ENCODE measurements at regions not wholly inside any gene's neighbourhood (a gene's known extent, or its start where the extent isn't known, plus 50 kb on each side); places are given as distances from the start of the nearest gene placed in this dataset.

DNA sequence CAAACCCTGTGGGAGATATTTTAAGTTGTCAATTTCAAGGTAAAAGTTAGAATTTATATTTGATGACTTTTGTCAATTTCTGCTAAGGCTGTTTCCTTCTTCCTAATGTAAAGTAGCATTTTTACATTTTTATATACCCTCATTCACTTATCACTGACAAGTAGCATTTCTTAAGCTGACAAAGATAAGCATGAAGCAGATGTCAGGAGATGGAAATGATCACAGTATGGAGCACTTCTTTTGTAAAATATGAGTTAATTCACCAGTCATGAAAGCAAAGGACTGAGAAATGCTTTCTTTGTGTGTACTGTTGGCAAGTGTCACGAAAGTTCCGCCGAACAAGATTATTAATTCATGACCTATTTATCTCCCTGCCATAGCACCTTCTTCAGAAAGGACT, 503.9 kb downstream of the DNAJB9 start:
- H3K36me3 ChIP-seq (ENCODE audit: control insufficient read depth in 1 of 2, insufficient read depth in 2 of 2, low read length in 1 of 2), result no peaks in the 10 kb centered on the region
- no peak for ATAC-seq (ENCODE audit: low FRiP score)
- H3K4me3 ChIP-seq (ENCODE audit: low read length in 2 of 2), result no peak overlapping the region
- H3K9me3 ChIP-seq (ENCODE audit: control insufficient read depth, low read length), result peaks cover 1% of the 10 kb centered on the region
- intact Hi-C loops (cut with DNase I), result no loop called here
- no peaks in the 10 kb centered on the region for H3K27me3 ChIP-seq (ENCODE audit: control insufficient read depth in 1 of 2, insufficient read depth in 2 of 2, low read length in 1 of 2)
- DNase-seq, result no peak
- no peaks in the 10 kb centered on the region for H3K4me1 ChIP-seq (ENCODE audit: control insufficient read depth in 1 of 2, insufficient read depth in 2 of 2, low read length in 2 of 2)
- no peak overlapping the region for H3K27ac ChIP-seq (ENCODE audit: low read depth in 1 of 2, low read length in 2 of 2)
- WGBS, 2 donors, result 69 to 86% methylated on average over 3 of the region's 3 CpGs

DNA sequence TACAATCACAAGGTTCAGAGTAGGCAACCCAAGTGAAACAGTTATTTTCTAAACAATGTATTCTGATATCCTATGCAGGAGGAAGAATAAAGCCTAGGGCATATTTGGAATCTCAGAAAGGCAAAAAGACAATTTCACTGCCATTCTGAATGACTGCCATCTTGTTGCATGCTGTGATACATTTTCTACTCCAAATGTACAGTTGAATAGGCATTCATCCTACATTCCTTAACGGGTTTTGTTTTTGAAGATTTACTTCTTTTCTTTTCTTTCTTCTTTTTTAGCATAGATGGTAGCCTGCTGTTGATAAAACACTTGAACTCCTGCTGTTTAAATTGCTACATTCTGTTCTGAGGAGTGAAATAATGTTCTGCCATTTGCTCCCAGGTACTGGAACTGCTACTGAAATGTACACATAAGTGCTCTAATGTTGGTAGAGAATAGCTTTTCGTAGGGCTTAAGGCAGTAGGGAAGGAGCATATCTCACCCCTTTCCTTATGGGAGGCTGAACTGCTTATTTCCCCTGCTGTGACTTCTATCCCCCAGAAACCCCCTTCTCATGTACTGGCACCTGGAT, 506.8 kb downstream of the DNAJB9 start:
- ATAC-seq (ENCODE audit: low FRiP score), result no peak
- Histone ChIP-seq H3K4me3 (ENCODE audit: low read length in 2 of 2) (no peak overlapping the region), H3K9me3 (ENCODE audit: control insufficient read depth, low read length) (no peaks in the 10 kb centered on the region), H3K36me3 (ENCODE audit: control insufficient read depth in 1 of 2, insufficient read depth in 2 of 2, low read length in 1 of 2) (no peaks in the 10 kb centered on the region), H3K27me3 (ENCODE audit: control insufficient read depth in 1 of 2, insufficient read depth in 2 of 2, low read length in 1 of 2) (no peaks in the 10 kb centered on the region), H3K27ac (ENCODE audit: low read depth in 1 of 2, low read length in 2 of 2) (no peak overlapping the region), H3K4me1 (ENCODE audit: control insufficient read depth in 1 of 2, insufficient read depth in 2 of 2, low read length in 2 of 2) (no peaks in the 10 kb centered on the region)
- WGBS, 2 donors, result 79 to 80% methylated on average over 2 of the region's 2 CpGs
- DNase-seq, result no peak
- intact Hi-C loops (cut with DNase I), result no loop called here

- Histone ChIP-seq H3K36me3 (ENCODE audit: control insufficient read depth in 1 of 2, insufficient read depth in 2 of 2, low read length in 1 of 2) (no peaks in the 10 kb centered on the region), H3K4me1 (ENCODE audit: control insufficient read depth in 1 of 2, insufficient read depth in 2 of 2, low read length in 2 of 2) (no peaks in the 10 kb centered on the region), H3K27ac (ENCODE audit: low read depth in 1 of 2, low read length in 2 of 2) (no peak overlapping the region), H3K27me3 (ENCODE audit: control insufficient read depth in 1 of 2, insufficient read depth in 2 of 2, low read length in 1 of 2) (no peaks in the 10 kb centered on the region), H3K9me3 (ENCODE audit: control insufficient read depth, low read length) (no peaks in the 10 kb centered on the region), H3K4me3 (ENCODE audit: low read length in 2 of 2) (no peak overlapping the region)
- no peak for DNase-seq
- no peak for ATAC-seq (ENCODE audit: low FRiP score)
- intact Hi-C loops (cut with DNase I), result no loop called here
- 85 to 91% methylated on average over 1 of the region's 1 CpG for WGBS, 2 donors
These were observed 521.4 kb downstream of the DNAJB9 start for GRCh38 chr7:109091042-109091441.

DNA sequence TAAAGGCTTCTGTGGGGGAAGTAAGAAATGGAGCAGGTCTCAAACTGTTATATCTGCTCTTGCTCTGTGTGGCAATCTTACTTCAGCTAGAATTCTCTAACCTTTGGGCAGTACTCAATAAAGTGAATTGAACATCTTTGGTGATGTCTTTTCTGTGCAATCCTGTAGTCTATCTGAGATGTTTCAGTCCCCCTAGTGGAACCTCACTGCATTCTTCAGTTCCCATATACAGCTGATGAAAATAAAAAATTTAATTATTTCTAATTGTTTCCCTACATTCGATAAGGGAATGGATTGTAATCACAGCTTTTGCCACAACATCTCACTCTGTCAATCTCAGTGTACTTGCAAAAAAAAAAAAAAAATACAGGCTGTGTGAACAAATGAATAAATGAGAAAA, 522.6 kb downstream of the DNAJB9 start:
- intact Hi-C loops (cut with DNase I), result no loop called here
- H3K9me3 ChIP-seq (ENCODE audit: control insufficient read depth, low read length), result no peaks in the 10 kb centered on the region
- DNase-seq, result no peak
- no peaks in the 10 kb centered on the region for H3K4me1 ChIP-seq (ENCODE audit: control insufficient read depth in 1 of 2, insufficient read depth in 2 of 2, low read length in 2 of 2)
- H3K27me3 ChIP-seq (ENCODE audit: control insufficient read depth in 1 of 2, insufficient read depth in 2 of 2, low read length in 1 of 2), result no peaks in the 10 kb centered on the region
- no peak for ATAC-seq (ENCODE audit: low FRiP score)
- 84 to 86% methylated on average over 1 of the region's 1 CpG for WGBS, 2 donors
- no peak overlapping the region for H3K4me3 ChIP-seq (ENCODE audit: low read length in 2 of 2)
- H3K27ac ChIP-seq (ENCODE audit: low read depth in 1 of 2, low read length in 2 of 2), result no peak overlapping the region
- no peaks in the 10 kb centered on the region for H3K36me3 ChIP-seq (ENCODE audit: control insufficient read depth in 1 of 2, insufficient read depth in 2 of 2, low read length in 1 of 2)

GRCh38 chr7:109101332-109101731, 531.7 kb downstream of the DNAJB9 start:
- Histone ChIP-seq H3K4me3 (ENCODE audit: low read length in 2 of 2) (no peak overlapping the region), H3K4me1 (ENCODE audit: control insufficient read depth in 1 of 2, insufficient read depth in 2 of 2, low read length in 2 of 2) (no peaks in the 10 kb centered on the region), H3K27me3 (ENCODE audit: control insufficient read depth in 1 of 2, insufficient read depth in 2 of 2, low read length in 1 of 2) (no peaks in the 10 kb centered on the region), H3K9me3 (ENCODE audit: control insufficient read depth, low read length) (no peaks in the 10 kb centered on the region), H3K36me3 (ENCODE audit: control insufficient read depth in 1 of 2, insufficient read depth in 2 of 2, low read length in 1 of 2) (no peaks in the 10 kb centered on the region), H3K27ac (ENCODE audit: low read depth in 1 of 2, low read length in 2 of 2) (no peak overlapping the region)
- DNase-seq (no peak), ATAC-seq (ENCODE audit: low FRiP score) (no peak)
- WGBS, 2 donors, result 93 to 97% methylated on average over 1 of the region's 1 CpG
- intact Hi-C loops (cut with DNase I), result no loop called here

DNA sequence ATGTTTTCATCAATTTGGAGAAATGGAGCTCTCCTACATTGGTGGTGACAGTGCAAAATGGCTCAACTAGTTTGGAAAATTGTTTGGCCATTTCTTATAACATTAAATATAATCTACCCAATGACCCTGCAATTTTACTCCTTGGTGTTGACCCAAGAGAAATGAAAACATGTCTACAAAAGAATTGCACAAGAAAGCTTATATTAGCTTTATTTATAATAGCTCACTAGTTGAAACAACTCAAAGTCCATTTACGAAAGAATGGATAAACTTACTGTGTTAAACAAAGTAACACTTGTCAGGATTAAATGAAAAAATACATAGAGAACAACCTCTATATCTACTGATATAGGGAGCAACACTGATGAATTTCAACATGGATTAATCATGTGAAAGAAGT, 539.9 kb downstream of the DNAJB9 start:
- H3K27ac ChIP-seq (ENCODE audit: low read depth in 1 of 2, low read length in 2 of 2), result no peak overlapping the region
- H3K9me3 ChIP-seq (ENCODE audit: control insufficient read depth, low read length), result no peaks in the 10 kb centered on the region
- intact Hi-C loops (cut with DNase I), result no loop called here
- WGBS, 2 donors, result 28 to 30% methylated on average over 1 of the region's 1 CpG
- ATAC-seq (ENCODE audit: low FRiP score) (no peak), DNase-seq (no peak)
- H3K4me1 ChIP-seq (ENCODE audit: control insufficient read depth in 1 of 2, insufficient read depth in 2 of 2, low read length in 2 of 2), result no peaks in the 10 kb centered on the region
- no peak overlapping the region for H3K4me3 ChIP-seq (ENCODE audit: low read length in 2 of 2)
- no peaks in the 10 kb centered on the region for H3K27me3 ChIP-seq (ENCODE audit: control insufficient read depth in 1 of 2, insufficient read depth in 2 of 2, low read length in 1 of 2)
- no peaks in the 10 kb centered on the region for H3K36me3 ChIP-seq (ENCODE audit: control insufficient read depth in 1 of 2, insufficient read depth in 2 of 2, low read length in 1 of 2)

DNA sequence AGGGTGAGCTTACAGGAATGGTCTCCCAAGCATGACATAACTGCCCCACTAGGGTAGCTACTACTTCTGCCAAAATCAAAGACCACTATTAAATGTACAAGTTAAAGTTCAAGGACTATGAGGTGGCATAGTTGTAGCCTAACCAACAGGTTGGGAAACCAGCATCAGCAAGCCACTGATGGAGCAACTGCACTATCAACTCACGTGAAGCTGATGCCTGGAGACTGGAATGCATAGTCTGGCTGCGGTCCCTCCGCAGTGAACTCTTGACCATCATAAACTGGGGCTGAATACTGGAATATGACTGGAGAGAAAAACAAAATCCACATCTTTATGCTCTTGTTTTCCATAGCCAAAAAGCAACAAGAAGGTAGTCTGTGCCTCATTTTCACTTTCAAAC, 541.4 kb downstream of the DNAJB9 start:
- no peak for ATAC-seq (ENCODE audit: low FRiP score)
- no peak overlapping the region for H3K4me3 ChIP-seq (ENCODE audit: low read length in 2 of 2)
- intact Hi-C loops (cut with DNase I), result no loop called here
- no peaks in the 10 kb centered on the region for H3K9me3 ChIP-seq (ENCODE audit: control insufficient read depth, low read length)
- DNase-seq, result no peak
- H3K27ac ChIP-seq (ENCODE audit: low read depth in 1 of 2, low read length in 2 of 2), result no peak overlapping the region
- no peaks in the 10 kb centered on the region for H3K4me1 ChIP-seq (ENCODE audit: control insufficient read depth in 1 of 2, insufficient read depth in 2 of 2, low read length in 2 of 2)
- WGBS, 2 donors, result 89 to 94% methylated on average over 3 of the region's 3 CpGs
- no peaks in the 10 kb centered on the region for H3K36me3 ChIP-seq (ENCODE audit: control insufficient read depth in 1 of 2, insufficient read depth in 2 of 2, low read length in 1 of 2)
- no peaks in the 10 kb centered on the region for H3K27me3 ChIP-seq (ENCODE audit: control insufficient read depth in 1 of 2, insufficient read depth in 2 of 2, low read length in 1 of 2)

DNA sequence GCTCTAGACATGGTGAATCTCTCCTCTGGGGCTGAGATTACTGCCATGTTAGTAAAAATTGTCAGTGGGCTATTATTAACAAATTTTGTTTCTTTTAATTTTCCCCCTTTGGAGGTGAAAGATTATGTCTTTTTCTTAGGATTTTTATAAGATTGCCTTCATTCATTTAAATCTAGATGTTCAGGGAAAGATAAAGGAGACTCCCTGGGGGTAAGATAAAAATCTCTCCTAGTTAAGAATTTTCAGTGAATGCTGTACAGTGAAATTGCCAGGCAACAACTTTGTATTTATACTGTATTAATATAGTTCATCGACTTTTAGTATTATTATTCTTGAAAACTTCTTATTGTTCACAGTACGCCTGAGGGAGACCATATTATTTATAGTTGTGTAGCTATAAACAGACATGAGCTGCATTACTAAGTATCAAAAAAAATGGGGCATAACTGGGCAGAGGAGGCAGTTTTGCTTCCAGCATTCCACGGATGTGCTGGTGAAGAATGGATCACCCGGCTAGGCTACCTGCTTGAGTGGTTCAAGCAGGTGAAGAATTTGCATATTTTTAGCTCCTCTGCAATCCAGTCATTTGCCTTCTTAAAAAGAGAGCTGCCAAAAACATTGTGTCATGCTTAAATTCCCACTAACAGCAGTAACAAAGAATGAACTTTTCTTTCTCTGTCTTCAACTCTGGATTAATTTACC, 552.1 kb downstream of the DNAJB9 start:
- Histone ChIP-seq H3K9me3 (ENCODE audit: control insufficient read depth, low read length) (no peaks in the 10 kb centered on the region), H3K27ac (ENCODE audit: low read depth in 1 of 2, low read length in 2 of 2) (no peak overlapping the region), H3K36me3 (ENCODE audit: control insufficient read depth in 1 of 2, insufficient read depth in 2 of 2, low read length in 1 of 2) (peaks cover 0 to 2% of the 10 kb centered on the region in 2 donors), H3K4me3 (ENCODE audit: low read length in 2 of 2) (no peak overlapping the region), H3K4me1 (ENCODE audit: control insufficient read depth in 1 of 2, insufficient read depth in 2 of 2, low read length in 2 of 2) (no peaks in the 10 kb centered on the region), H3K27me3 (ENCODE audit: control insufficient read depth in 1 of 2, insufficient read depth in 2 of 2, low read length in 1 of 2) (no peaks in the 10 kb centered on the region)
- DNase-seq, result no peak
- 68% methylated on average over 4 of the region's 4 CpGs for WGBS, 2 donors
- intact Hi-C loops (cut with DNase I), result no loop called here
- ATAC-seq (ENCODE audit: low FRiP score), result no peak

GRCh38 chr7:109125001-109125400, 555.3 kb downstream of the DNAJB9 start:
- Histone ChIP-seq H3K4me3 (ENCODE audit: low read length in 2 of 2) (no peak overlapping the region), H3K27me3 (ENCODE audit: control insufficient read depth in 1 of 2, insufficient read depth in 2 of 2, low read length in 1 of 2) (no peaks in the 10 kb centered on the region), H3K4me1 (ENCODE audit: control insufficient read depth in 1 of 2, insufficient read depth in 2 of 2, low read length in 2 of 2) (no peaks in the 10 kb centered on the region), H3K36me3 (ENCODE audit: control insufficient read depth in 1 of 2, insufficient read depth in 2 of 2, low read length in 1 of 2) (peaks cover 0 to 2% of the 10 kb centered on the region in 2 donors), H3K9me3 (ENCODE audit: control insufficient read depth, low read length) (no peaks in the 10 kb centered on the region), H3K27ac (ENCODE audit: low read depth in 1 of 2, low read length in 2 of 2) (no peak overlapping the region)
- ATAC-seq (ENCODE audit: low FRiP score) (no peak), DNase-seq (no peak)
- 89 to 90% methylated on average over 3 of the region's 3 CpGs for WGBS, 2 donors
- intact Hi-C loops (cut with DNase I), result no loop called here
